ENCODE measurements at regions not wholly inside any gene's neighbourhood (a gene's known extent, or its start where the extent isn't known, plus 50 kb on each side); places are given as distances from the start of the nearest gene placed in this dataset.
A peak's percentile ranks its signal among the peaks of the same experiment; 100 is the strongest.

DNA sequence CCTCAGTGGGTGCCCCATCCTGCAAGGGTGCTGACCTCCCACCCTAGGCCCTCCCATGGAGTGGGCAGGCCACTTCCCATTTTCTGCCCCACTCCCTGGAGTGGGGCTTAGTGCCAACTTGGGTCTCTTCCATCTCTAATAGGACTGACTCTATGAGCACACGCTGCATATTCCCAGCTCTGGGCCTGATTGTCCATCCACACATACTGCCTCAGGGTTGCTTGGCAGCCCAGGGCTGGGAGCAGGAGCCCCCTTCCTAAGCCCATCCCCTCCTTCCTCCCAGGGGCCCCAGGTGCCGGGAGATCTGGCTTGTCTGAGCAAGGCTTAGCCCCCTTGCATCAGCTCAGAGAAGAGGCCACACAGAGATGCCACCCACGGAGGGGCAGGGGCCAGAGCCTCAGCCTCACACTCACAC is 55.1 kb downstream of the PJA1 start:
- no peak for DNase-seq (ENCODE audit: low read depth in 3 of 3)

DNA sequence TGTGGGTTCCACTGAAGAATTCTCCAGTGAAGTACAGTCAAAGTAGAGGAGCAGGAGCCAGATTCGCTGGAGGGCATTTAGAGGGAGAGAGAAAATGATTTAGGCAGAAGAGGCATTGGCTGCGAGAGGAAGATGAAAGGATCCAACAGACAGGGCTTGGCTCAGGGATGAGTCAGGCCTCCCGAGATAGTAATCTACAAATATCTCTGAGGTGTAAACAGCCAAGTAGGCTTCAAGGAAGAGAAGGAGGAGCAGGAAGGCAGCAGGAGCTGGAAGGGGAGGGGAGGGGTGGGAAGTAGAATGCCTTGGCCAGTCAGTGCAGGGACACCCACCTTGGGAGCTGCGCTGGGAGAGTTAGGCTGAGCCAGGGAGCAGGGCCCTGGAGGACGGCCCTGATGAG is 55.5 kb downstream of the PJA1 start:
- no peak for DNase-seq (ENCODE audit: low read depth in 3 of 3)

DNA sequence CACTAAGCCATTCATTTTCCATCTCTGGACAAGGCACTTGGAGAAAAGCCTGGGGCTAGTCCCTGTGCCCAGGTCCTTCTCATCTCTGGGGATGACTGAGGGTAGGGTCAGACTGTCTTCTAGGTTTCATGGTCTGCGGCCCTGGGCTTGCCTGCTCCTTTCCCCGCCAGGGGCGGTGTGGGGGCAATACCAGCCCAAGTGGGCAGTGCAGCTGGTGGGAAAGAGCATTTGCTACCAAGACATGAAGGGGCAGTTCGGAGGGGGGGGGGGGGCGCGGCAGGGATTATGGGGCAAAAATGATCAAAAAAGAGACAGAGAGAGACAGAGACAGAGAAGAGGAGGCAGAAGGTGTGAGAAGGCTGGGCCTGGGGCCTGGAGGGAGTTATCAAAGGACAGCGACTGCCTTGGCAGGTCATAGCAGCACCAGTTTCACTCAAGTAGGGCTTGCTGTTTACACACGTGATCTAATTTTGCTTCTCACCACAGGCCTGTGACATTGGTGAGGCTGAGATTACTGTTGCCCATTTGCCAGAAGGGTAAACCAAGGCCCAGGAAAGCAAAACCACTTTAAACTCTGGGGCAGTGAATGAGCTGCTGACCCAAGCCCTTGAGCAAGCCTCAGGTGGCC is 56.1 kb downstream of the PJA1 start:
- DNase-seq (ENCODE audit: low read depth in 3 of 3) = no peak

DNA sequence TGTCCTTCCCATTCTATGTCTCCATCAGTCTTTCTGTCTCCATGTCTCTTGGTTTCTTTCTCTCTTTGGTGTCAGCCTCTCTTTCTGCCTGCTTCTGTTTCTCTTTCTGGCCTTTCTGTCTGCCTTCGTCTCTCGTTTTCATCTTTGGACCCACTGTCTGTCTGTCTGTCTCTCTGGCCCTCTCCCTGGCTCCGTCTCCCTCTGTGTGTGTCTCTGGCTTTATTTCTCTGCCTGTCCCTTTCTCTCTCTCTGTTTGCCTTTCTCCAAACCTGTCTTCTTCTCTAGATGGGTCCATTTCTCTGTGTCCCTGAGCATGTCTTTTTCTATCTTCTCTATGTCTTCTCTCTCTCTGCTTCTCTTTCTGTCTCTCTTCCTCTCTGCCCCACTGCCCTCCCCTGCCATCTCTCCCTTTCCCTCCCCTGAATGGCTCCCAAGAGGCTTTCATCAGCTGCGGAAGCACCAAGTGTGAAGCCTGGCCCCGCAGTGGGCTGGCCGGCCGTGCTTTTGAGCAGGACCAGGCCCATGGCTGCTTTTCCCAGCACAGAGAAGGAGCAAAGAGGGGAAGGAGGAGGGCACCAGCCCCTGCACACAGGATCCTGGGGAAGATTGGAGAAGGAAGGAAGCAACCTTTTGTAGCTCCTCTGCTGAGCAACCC is 57.4 kb downstream of the PJA1 start:
- DNase-seq (ENCODE audit: low read depth in 3 of 3) = no peak

DNA sequence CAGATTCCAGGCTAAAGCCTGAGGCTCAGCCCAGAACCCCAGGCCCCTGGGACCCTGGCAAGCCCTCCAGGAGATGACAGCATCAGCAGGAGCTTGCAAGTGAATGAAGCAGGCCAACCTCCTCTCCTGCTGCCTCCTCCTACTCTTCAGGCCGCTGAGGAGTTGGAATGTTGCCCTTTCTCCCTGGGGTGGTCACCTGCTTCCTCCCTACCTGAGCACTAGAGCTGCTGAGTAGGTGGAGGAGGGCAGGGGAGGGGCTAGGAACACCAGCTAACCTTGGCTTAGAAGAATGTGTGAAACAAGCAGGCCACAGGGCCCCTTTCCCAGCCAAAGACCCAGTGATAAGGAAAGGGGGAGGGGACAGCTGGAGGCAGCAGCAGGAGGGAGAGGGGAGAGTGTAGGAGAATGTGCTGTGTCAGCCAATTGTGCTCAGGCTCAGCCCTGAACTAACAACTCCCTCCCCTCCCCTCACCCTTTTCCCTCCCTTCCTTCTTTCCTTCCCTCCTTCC is 58.0 kb downstream of the PJA1 start:
- DNase-seq (ENCODE audit: low read depth in 3 of 3) = no peak

DNA sequence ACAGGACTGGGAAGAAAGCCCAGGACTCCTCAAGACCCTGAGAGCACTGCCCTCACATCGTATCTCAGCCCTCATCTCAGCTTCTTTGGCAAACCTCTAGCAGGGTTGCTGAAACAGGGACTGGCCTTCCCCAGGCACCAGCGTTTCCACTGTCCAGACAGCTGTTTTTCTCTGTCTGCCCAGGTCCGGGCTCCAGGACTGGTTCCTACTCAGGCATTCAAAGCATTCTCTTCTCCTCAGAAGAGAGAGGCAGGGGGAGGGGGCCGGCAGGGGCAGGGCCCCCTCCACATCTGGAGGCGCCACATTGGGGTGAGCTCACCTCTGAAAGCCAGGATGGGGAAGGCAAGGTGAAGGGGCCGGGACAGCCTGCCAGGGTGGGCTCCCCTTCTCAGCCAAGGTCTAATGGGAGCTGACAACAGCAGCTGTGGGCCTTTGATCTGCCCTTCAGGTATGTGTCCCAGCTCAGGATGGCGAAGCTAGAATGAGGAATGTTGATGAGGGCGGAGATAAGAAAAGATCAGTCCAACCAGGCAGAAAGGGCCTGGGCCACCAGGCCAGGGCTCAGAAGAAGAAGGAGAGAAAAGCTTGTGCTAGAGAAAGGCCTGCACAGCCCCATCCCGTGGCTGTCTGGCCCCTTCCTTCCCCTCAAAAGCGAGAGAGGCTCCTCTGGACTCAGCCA is 60.4 kb downstream of the PJA1 start:
- DNase-seq (ENCODE audit: low read depth in 3 of 3) = no peak

DNA sequence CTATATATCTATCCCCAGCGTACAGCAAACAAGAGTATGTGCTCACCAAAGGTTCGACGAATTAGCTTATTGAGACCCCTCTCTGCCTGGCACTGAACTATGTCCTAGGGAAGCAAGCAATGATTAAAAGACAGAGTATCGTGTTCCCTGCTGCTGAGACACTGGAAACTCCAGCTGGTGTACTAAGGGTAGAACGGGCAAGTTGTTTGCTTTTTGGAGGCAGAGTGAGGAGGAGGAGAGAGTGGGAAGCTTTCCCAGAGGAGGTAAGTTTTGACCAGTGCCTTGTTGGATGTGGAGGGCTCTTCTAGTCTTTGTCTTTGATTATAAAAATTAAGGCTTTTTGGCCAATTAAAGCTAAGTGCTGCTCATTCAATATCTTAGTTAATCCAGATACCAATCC is 61.7 kb downstream of the PJA1 start:
- no peak for DNase-seq (ENCODE audit: low read depth in 3 of 3)

DNA sequence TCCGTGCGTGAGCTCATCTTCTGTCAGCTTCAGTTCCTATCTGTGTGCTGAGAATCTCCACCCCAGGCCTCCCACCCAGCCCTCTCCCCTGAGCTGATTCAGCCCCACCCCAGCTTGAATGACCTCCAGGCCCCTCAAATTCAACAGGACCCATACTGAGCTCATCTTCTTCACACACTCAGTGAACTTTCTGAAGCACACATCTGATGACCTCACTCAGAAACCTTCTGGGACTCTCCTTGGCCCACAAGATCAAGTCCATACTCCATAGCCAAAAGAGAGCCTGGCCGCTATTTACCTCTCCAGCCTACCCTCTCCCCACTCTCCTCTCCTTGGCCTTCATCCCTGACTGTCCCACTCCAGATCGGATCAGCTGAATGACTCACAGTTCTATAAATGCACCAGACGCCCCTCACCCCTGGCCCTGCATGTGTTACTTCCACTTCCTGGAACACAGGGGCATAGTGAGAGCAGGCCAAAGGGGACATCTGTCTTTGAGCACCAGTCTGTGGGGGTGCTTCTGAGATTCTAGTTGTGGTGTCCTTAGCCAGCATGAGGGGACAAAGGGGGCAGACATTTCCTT is 62.5 kb downstream of the PJA1 start:
- DNase-seq (ENCODE audit: low read depth in 3 of 3) = no peak

DNA sequence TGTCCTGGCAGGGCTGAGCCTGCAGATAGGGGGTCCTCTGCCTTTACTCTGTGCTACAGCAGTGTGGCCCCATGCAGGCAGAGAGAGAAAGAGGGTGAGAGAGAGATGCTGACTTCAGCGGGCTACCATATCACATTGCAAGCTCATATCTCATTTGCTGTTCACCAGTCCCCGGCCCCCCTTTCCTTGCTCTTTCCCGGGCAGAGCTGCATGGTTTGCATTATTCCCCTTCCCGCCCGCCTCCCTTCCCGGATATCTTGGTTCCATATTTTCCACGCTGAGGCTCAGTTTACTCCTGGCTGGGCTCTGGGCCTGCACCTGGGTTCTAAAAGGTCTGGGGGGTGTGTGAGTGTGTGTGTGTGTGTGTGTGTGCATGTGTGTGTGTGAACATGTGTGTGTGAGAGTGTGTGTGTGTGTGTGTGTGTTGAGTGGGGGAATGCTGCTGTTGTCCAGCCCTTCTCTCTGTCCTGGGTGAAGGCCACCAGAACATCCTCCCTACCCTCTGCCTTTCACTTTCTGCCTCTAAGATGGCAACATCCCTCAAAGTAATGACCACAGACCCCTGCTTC is 63.5 kb downstream of the PJA1 start:
- no peak for DNase-seq (ENCODE audit: low read depth in 3 of 3)

DNA sequence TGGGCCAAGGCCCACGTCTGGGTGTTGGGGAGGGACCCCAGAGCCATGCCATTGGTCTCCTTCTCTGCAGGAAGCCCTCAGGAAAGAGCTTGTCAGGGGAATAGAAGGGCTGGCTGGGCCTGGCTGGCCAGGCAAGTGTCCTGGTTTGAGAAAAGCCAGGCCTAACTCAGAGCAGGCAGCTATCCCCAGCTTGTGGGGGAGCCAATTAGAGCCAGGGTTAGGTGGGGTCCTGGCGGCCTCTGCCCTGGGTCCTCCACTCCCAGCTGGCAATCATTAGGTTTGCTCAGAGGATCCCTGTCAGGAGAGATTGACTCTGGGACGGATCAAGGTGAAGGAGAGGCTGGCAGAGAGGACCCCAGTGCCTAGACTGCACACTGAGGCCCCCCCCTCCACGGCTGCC is 64.8 kb downstream of the PJA1 start:
- DNase-seq (ENCODE audit: low read depth in 3 of 3) = no peak

DNA sequence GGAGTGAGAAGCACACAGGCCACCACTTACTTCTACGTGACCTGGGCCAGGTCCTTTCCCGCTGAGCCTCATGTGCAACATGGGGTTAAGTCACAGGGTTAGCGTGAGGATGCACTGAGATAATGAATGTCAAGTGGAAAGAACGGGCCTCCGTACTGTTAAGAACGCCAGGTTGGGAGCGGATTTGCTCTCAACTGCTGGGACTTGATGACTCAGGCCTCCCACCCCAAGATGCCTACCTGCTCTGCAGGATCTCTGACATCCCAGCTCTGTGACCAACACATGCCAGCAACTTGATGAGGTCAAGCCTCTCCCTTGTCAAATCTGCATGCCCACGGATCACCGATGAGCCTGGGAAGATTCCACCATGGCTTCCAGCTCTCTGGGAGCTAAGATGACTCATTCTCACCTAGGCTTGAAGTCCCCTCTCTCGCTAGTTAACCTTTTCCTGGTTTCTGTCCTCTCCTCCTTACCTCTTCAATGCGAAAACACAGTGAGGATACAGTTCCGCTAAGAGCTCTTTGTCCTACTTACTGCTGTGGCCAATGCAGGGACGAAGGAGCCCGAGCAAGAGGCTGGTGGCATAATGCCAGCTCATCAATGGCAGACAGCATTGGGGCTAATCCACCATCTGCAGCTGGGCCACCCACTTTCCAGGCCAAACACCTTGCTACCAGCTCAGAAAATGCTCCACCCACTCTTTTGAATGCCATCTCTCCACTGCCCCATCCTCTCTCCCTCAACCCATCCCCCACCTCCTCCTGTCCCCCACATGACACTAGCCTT is 67.6 kb downstream of the PJA1 start:
- DNase-seq (ENCODE audit: low read depth in 3 of 3) = no peak

DNA sequence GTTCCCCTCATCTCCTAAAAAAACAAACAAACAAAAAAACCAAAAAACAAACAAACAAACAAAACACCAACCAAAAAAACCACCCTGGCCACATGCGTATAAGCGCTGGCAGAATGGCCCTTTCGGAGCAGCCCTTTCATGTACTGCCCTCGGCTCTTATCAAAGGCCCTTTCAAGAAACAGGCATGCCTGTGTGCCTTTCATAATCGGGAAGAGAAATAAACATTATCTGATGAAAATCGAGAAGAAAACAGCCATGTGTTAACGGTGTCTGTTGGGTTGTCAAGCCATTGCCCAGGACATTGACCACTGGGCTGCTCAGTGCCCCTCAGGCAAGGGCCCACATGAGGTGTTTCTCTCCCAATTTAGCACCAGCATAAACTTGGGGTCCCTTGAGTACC is 68.3 kb downstream of the PJA1 start:
- no peak for DNase-seq (ENCODE audit: low read depth in 3 of 3)

DNA sequence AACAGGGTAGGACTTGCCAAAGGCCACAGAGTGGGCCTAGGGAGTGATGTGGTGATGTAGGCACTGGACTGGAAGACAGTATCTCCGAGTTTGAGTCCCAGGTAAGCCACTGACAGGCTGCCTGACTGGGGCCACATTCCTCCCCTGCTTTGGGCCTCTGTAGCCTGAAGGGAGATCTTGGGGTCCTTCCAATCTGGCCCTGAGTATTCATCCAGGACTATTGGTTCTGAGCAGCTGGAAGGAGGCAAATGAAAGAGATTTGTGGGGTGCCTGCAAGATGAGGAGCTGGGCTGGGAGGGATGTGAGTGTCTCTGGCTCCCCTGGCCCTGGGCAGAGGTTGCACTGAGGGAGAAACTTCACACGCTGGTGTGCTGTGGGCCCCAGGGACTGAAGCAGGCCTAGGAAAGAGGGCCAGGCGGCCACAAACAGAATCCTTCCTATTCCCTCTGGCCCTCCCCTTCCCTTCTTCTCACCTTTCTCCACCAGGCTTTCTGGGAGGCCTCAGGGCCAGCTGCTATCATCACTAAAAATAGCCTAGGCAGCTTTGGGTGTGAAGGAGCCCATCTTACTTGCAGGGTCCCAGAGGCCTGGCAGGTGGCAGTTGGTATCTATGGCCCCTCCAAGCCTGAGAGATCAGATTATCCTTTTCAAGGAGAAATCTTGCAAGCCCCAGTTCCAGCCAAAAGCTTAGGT is 70.1 kb downstream of the PJA1 start:
- DNase-seq (ENCODE audit: low read depth in 3 of 3) = no peak

DNA sequence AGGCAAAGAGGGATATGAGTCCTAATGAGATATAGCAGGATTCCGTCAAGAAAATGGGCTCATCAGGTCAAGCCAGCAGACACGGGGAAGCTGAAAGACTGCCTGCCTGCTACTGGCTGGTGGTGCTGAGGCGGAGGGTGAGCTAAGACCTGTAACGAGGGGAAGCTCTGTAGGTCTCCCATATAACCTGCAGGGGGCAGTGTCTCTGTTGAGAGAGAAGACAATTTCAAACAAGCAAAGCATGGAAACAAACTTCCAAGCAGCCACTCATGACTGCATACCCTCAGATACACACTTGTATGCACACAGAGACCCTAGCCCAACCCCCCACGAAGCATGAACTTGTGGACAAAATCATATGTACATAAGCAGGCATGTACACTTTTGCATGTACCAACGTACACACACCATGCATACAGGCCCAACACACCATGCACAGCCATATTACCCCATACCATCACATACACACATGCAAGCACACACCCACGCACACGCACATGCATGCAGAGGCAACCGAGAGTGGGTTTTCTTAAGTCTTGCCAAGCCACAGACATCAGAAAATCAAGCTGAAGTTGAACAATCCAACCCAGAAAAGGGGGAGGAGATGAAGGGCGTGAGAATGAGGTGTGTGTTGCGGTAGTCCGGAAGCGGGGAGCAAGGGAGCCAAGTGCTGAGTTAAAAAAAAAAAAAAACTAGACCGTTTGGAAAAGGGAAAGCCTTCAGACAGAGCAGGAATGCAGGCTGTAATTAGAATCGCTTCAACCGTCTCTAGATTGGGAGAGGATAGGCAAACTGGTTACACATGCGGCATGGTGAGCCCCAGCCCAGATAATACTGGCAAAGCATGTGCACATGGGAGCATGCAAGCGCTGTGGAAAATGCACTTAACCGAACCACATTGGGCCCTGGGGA is 71.0 kb downstream of the PJA1 start:
- peak in 1 of 3 experiments; percentile 7 for DNase-seq (ENCODE audit: low read depth in 3 of 3)

DNA sequence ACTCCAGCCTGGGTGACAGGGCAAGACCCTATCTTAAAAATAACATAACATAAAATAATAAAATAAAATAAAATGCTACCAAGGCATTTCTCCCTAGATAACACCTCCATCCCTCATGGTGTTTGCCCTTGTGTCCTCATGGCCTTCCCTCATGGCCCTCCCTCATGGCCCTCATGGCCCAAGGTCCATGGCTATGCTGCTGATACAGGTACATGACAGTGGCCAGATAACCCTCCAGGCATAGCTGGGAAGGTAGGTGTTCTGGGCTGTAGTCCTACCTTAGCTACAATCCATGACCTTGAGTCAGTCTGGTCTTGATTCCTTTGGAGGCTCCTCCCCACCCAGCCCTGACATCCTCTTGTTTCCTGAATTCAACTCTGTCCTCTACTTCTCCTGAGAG is 75.2 kb downstream of the PJA1 start:
- DNase-seq (ENCODE audit: low read depth in 3 of 3) = no peak

DNA sequence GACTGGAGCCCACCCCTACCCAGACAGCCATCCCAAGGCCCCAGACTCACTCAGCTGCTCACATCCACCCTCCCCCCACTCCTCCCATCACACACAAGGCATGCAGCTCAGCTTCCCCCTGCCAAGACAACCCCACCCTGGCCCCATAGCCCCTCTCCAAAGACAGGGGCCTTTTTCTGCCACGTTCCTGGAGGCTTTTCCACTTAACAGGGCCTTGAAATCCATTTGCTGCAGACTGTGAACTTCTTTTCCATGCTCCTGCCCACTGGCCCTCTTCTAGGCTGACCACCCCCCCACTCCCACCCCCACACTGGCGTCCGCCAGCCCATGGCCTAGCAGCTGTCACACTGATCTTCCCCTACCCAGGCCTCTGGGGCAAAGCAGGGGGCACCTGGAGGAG is 76.0 kb downstream of the PJA1 start:
- DNase-seq (ENCODE audit: low read depth in 3 of 3) = no peak

DNA sequence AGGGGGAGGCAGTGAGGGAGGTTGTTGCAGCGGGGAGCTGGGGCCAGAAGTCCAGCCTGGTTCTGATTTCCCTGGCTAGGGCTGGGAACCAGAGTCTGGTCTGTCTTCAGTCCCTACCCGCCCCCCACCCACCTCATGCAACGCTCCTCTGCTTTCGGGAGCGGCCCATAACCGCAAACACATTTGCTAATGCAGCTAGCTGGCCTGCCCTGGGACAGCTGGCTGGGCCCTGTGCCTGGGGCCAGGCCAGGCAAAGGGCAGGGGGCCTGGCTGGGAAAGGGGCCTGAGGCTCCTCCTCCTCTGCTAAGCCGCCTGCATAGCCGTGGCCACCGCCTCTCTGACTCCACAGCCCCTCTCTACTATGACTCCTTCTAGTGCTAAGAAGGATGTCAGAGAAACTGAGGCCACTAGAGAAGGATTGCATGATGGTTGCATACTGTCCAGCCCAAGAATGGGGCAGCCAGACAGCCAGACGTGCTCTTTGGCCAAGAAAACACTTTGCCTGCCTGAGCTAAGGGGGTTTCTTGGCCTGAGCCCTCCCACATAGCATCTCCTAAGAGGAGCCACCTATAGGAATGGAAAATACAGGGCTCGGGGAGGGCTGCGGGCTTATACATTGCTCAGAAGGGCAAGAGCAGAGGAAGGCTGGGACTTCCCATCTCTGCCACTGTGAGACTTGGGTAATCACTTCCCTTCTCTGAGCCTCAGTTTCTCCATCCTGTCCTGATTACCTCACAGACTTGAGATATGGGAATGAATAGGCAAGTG is 76.9 kb downstream of the PJA1 start:
- DNase-seq (ENCODE audit: low read depth in 3 of 3) = no peak

DNA sequence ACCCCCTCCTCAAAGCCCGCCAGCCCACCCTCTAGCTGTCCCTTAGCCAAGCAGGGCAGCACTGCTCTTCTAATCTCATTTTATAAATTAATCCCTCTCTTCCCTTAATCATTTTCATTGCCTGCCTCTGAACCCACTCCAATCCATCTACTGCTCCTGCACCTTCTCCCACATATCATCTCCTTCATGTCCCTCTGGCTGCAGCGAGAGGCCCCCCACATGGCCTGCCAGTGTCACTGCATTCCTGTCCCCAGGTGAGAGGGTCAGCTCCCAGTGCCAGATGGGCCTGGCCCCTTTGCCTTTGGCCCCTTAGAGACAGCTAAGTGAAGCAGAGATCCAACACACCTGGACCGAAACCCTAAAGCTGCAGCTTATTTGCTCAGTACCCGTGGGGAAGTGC is 79.4 kb downstream of the PJA1 start:
- DNase-seq (ENCODE audit: low read depth in 3 of 3) = no peak

DNA sequence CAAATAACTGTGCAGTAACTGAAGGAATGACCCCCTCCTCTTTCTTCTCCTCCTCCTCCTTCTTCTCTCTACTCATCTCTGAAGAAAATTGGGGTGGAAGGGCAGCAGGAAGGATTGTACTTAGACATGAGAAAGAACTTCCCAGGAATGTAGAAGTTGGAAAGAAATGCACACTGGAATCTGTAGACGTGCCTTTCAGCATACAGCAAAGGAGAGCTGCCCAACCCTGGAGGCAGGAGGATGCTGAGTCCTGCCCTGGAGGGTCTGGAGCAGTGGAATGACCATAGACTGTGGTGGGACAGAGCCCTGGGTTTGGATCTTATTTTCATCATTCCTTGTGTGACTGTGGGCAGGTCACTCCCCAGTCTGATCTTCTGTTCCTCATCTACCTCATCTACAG is 80.1 kb downstream of the PJA1 start:
- DNase-seq (ENCODE audit: low read depth in 3 of 3) = no peak
